Fibroblast of mammary gland (primary cell): ENCODE measurements at regions not wholly inside any gene's neighbourhood (a gene's known extent, or its start where the extent isn't known, plus 50 kb on each side); places are given as distances from the start of the nearest gene placed in this dataset.

Experiments
- DNase-seq: peaks from one replicate; pipeline ENCODE4 v3.0.0-alpha.2; 2010; ENCODE audit warnings: low read depth
- H3K4me3 ChIP-seq: 2 replicates; pipeline ENCODE4 v1.5.1; 2011; ENCODE audit warnings: low read depth, mild to moderate bottlenecking, low read length, moderate library complexity; ENCODE audit not compliant: control insufficient read depth
- CTCF ChIP-seq: conservative IDR thresholded peaks from 2 replicates; pipeline ENCODE4 v1.5.1; 2011; ENCODE audit warnings: low read depth, low read length, inconsistent platforms; ENCODE audit not compliant: control insufficient read depth, insufficient read depth

- TF ChIP-seq CTCF = no peak
- DNase-seq = no peak
- no peak overlapping the region for H3K4me3 ChIP-seq
Measured at GRCh38 chr17:72399023-72399607, 278.3 kb downstream of the SOX9 start.

GRCh38 chr17:72399608-72400487, 279.0 kb downstream of the SOX9 start:
- DNase-seq = no peak
- no peak overlapping the region for H3K4me3 ChIP-seq
- no peak for TF ChIP-seq CTCF

GRCh38 chr17:72400488-72400827, 279.6 kb downstream of the SOX9 start:
- H3K4me3 ChIP-seq = no peak overlapping the region
- TF ChIP-seq CTCF = no peak
- DNase-seq = no peak

DNA sequence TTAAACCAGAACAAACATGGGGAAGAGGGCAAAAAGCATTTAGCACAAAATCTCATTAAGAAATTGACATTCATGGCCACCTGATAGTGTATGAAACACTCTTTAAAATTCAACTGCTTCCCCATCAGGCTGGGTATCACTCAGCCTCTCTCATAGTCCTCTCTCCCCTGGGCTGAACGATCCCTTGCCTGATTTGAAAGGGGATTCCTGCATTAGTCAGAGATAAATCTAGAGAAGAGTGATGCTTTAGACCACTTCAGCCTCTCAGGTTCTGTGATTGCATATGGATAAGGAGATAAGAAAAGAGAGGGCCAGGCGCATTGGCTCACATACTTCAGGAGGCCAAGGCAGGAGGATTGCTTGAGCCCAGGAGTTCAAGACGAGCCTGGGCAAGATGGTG, 280.0 kb downstream of the SOX9 start:
- DNase-seq = no peak
- no peak for TF ChIP-seq CTCF
- H3K4me3 ChIP-seq = no peak overlapping the region

DNA sequence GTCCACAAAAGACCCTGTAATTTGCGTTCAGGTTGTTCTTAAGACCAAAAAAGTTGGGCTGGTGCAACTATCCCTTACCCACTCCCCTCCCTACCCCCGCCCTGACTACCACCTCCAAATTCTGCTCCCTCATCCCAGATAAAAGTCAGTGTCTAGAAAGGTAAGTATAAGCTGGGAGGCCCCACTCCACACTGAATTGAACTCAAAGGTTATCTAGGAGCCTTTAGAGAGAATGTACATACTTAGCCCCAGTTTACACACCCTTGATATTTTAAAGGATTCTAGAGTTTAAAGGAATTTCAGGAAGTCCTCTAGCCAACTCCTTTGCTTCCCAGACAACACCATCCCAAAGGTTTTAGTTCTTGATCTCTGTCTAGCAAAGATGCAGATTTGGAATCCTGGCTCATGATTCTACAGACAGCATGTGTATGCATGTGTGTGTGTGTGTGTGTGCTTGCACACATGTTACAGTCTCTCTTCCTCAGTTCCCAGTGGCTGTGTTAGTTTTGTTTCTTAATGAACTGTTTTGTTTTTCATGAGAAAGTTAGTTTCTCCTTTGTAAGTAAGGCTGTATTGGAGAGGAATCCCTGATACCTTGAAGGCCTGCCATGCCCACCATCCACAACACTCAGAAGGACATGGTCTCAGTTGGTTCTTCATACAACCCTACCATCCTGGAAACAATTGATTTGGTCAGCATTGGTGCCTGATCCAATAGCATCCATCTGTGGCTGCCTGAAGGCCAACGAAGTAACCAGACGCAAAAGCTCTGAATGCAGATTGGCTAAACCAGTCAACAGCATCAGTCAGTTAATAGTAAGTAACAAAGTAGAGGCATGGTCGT, 281.3 kb downstream of the SOX9 start:
- no peak for DNase-seq
- H3K4me3 ChIP-seq = no peak overlapping the region
- TF ChIP-seq CTCF = no peak

DNA sequence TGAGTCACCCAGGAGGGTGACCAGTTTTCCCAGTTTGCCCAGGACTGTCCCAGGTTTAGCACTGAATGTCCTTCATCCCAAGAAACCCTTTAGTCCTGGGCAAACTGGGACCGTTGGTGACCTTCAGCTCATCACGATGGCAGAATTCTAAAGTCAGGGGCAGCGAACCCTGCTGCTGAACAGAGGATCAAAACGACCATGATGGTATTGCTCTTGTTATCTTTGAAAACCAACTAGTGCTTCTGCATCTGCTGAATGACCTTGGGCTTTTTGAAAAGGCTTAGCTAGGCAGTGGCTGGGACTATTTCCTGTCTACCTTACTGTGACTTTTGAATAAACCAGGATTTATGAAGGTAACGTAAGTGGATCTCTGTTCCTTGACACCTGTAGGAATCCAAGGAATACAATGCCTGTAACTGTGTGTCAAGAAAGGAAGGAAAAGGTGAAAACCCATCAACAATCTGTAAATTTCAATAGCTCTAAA, 281.9 kb downstream of the SOX9 start:
- H3K4me3 ChIP-seq = no peak overlapping the region
- no peak for DNase-seq
- no peak for TF ChIP-seq CTCF
